ENCODE measurements at regions not wholly inside any gene's neighbourhood (a gene's known extent, or its start where the extent isn't known, plus 50 kb on each side); places are given as distances from the start of the nearest gene placed in this dataset.

DNA sequence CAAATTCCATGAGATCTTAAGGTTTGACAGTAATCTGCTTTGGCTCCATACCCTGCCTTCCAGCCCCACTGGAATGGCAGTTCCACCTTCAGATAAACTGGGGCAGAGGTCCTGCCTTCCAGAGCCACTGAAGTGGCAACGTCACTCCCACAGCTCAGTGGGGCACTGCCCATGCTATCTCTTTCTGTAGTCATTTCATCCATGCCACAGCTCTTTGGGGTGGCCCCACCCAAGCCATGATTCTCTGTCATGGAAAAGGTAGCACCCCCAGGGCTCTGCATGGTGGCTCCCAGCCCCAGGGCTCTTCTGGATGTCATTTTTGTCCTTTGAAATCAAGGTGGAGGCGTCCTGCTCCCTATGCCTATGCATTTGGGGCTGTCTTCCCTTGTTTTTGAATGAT lies 596.5 kb downstream of the SPOCK3 start:
- no peaks in the 10 kb centered on the region for H3K4me1 ChIP-seq (ENCODE audit: control insufficient read depth in 1 of 2, low read depth in 2 of 2)
- no peak for DNase-seq (ENCODE audit: low spot score)
- TF ChIP-seq, protein P1, sequence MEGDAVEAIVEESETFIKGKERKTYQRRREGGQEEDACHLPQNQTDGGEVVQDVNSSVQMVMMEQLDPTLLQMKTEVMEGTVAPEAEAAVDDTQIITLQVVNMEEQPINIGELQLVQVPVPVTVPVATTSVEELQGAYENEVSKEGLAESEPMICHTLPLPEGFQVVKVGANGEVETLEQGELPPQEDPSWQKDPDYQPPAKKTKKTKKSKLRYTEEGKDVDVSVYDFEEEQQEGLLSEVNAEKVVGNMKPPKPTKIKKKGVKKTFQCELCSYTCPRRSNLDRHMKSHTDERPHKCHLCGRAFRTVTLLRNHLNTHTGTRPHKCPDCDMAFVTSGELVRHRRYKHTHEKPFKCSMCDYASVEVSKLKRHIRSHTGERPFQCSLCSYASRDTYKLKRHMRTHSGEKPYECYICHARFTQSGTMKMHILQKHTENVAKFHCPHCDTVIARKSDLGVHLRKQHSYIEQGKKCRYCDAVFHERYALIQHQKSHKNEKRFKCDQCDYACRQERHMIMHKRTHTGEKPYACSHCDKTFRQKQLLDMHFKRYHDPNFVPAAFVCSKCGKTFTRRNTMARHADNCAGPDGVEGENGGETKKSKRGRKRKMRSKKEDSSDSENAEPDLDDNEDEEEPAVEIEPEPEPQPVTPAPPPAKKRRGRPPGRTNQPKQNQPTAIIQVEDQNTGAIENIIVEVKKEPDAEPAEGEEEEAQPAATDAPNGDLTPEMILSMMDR (IDR thresholded peaks at IDR 0.05), result no peak
- no peak overlapping the region for H3K4me3 ChIP-seq
- H3K27me3 ChIP-seq (replicated peaks; ENCODE audit: insufficient read depth), result no peaks in the 10 kb centered on the region
- H3K36me3 ChIP-seq, result no peaks in the 10 kb centered on the region
- ATAC-seq (ENCODE audit: insufficient number of reproducible peaks, low FRiP score, low read depth), result no peak
- H3K9me3 ChIP-seq, result no peaks in the 10 kb centered on the region
- H3K27ac ChIP-seq, result no peak overlapping the region

- H3K4me3 ChIP-seq, result no peak overlapping the region
- ATAC-seq (ENCODE audit: insufficient number of reproducible peaks, low FRiP score, low read depth), result no peak
- no peaks in the 10 kb centered on the region for H3K27me3 ChIP-seq (replicated peaks; ENCODE audit: insufficient read depth)
- TF ChIP-seq, protein P1 (IDR thresholded peaks at IDR 0.05), result no peak
- DNase-seq (ENCODE audit: low spot score), result no peak
- no peaks in the 10 kb centered on the region for H3K4me1 ChIP-seq (ENCODE audit: control insufficient read depth in 1 of 2, low read depth in 2 of 2)
- no peak overlapping the region for H3K27ac ChIP-seq
- H3K36me3 ChIP-seq, result no peaks in the 10 kb centered on the region
- no peaks in the 10 kb centered on the region for H3K9me3 ChIP-seq
These were observed 579.1 kb downstream of the SPOCK3 start for GRCh38 chr4:166655231-166655630.

DNA sequence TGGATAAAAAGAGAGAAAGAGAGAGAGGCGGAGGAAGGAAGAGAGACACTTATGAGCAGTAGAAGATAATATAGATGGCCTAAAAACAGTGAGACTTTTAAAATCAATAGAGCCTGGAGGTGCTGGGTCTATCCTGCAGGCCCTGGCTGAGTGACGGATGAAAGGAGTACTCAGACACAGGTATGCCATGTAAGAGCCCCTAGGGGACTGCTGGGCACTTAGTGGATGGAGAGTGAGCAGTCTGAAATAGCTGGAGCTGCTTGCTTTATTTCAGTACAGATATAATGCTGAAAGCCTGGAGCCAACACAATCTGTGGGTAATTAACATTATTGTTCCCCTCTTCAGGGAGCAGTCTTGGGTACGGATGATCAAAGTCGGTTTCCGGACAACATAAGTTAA lies 578.6 kb downstream of the SPOCK3 start:
- ATAC-seq (ENCODE audit: insufficient number of reproducible peaks, low FRiP score, low read depth) (no peak), DNase-seq (ENCODE audit: low spot score) (no peak)
- TF ChIP-seq, protein P1 (IDR thresholded peaks at IDR 0.05), result no peak
- no peak overlapping the region for H3K4me3 ChIP-seq
- no peaks in the 10 kb centered on the region for H3K9me3 ChIP-seq
- no peaks in the 10 kb centered on the region for H3K4me1 ChIP-seq (ENCODE audit: control insufficient read depth in 1 of 2, low read depth in 2 of 2)
- no peak overlapping the region for H3K27ac ChIP-seq
- no peaks in the 10 kb centered on the region for H3K36me3 ChIP-seq
- H3K27me3 ChIP-seq (replicated peaks; ENCODE audit: insufficient read depth), result no peaks in the 10 kb centered on the region

GRCh38 chr4:166657261-166657660 lies 577.0 kb downstream of the SPOCK3 start:
- ATAC-seq (ENCODE audit: insufficient number of reproducible peaks, low FRiP score, low read depth) (no peak), DNase-seq (ENCODE audit: low spot score) (no peak)
- no peaks in the 10 kb centered on the region for H3K36me3 ChIP-seq
- no peak overlapping the region for H3K4me3 ChIP-seq
- H3K9me3 ChIP-seq, result no peaks in the 10 kb centered on the region
- no peak overlapping the region for H3K27ac ChIP-seq
- no peaks in the 10 kb centered on the region for H3K27me3 ChIP-seq (replicated peaks; ENCODE audit: insufficient read depth)
- TF ChIP-seq, protein P1 (IDR thresholded peaks at IDR 0.05), result no peak
- H3K4me1 ChIP-seq (ENCODE audit: control insufficient read depth in 1 of 2, low read depth in 2 of 2), result no peaks in the 10 kb centered on the region

DNA sequence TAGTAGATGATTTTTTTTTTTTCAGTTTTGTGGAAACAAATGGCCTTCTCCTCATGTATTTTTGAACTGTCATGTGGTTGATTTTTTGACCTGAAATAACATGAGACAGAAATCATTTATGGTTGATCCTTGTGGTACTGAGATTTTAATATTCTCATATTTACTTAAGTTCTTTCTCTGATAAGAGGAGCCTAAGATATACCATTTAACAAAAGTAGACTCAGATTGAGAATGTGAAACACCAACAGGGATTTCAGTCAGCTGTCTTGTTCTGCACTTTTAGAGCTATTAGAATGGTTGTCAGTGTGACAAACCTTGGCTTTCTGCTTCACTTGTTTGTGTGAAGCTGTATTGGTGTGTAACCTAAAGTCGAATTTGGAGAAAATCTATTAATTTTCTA lies 575.7 kb downstream of the SPOCK3 start:
- H3K36me3 ChIP-seq, result no peaks in the 10 kb centered on the region
- H3K4me1 ChIP-seq (ENCODE audit: control insufficient read depth in 1 of 2, low read depth in 2 of 2), result no peaks in the 10 kb centered on the region
- H3K4me3 ChIP-seq, result no peak overlapping the region
- no peaks in the 10 kb centered on the region for H3K9me3 ChIP-seq
- no peak overlapping the region for H3K27ac ChIP-seq
- TF ChIP-seq, protein P1 (IDR thresholded peaks at IDR 0.05), result no peak
- DNase-seq (ENCODE audit: low spot score) (no peak), ATAC-seq (ENCODE audit: insufficient number of reproducible peaks, low FRiP score, low read depth) (no peak)
- no peaks in the 10 kb centered on the region for H3K27me3 ChIP-seq (replicated peaks; ENCODE audit: insufficient read depth)
